Neuronal stem cell (in vitro differentiated cells): ENCODE measurements at regions not wholly inside any gene's neighbourhood (a gene's known extent, or its start where the extent isn't known, plus 50 kb on each side); places are given as distances from the start of the nearest gene placed in this dataset.

Source experiments
- DNase-seq: peaks from one replicate; pipeline ENCODE4 v3.0.0-alpha.2; 2013; ENCODE audit warnings: low spot score
- H2AFZ ChIP-seq: one replicate; pipeline ENCODE4 v1.6.1; 2013; ENCODE audit warnings: mild to moderate bottlenecking, low read length, inconsistent platforms
- H2AK5ac ChIP-seq: 2 replicates; pipeline ENCODE4 v1.6.1; 2013; ENCODE audit warnings: low read depth, mild to moderate bottlenecking, inconsistent platforms, low read length, moderate library complexity, mixed read lengths
- H2BK120ac ChIP-seq: 2 replicates; pipeline ENCODE4 v1.6.1; 2013; ENCODE audit warnings: low read depth, mild to moderate bottlenecking, inconsistent platforms, low read length, moderate library complexity, mixed read lengths
- H2BK12ac ChIP-seq: one replicate; pipeline ENCODE4 v1.6.1; 2013; ENCODE audit warnings: low read length, inconsistent platforms
- H2BK15ac ChIP-seq: 2 replicates; pipeline ENCODE4 v1.6.1; 2013; ENCODE audit warnings: mild to moderate bottlenecking, low read length, inconsistent platforms, mixed read lengths
- H2BK5ac ChIP-seq: one replicate; pipeline ENCODE4 v1.6.1; 2013; ENCODE audit warnings: inconsistent platforms, mild to moderate bottlenecking, low read length, moderate library complexity
- H3K14ac ChIP-seq: one replicate; pipeline ENCODE4 v1.6.1; 2013; ENCODE audit warnings: low read length, inconsistent platforms
- H3K18ac ChIP-seq: 2 replicates; pipeline ENCODE4 v1.6.1; 2013; ENCODE audit warnings: low read length, inconsistent platforms
- H3K23ac ChIP-seq: 2 replicates; pipeline ENCODE4 v1.6.1; 2013; ENCODE audit warnings: low read depth, mild to moderate bottlenecking, mixed read lengths, low read length, inconsistent platforms; ENCODE audit not compliant: poor library complexity
- H3K27ac ChIP-seq: replicated peaks from 3 replicates; pipeline ENCODE4 v1.5.1; 2013; ENCODE audit warnings: low read length, inconsistent platforms
- H3K27me3 ChIP-seq, 3 experiments: 2 replicates each; pipeline ENCODE4 v1.6.1; 2013; ENCODE audit warnings: low read length in 3 of 3, mild to moderate bottlenecking in 2 of 3, inconsistent platforms in 1 of 3, low read depth in 1 of 3, mixed read lengths in 1 of 3, moderate library complexity in 1 of 3; ENCODE audit not compliant: control insufficient read depth in 3 of 3, insufficient read depth in 3 of 3
- H3K36me3 ChIP-seq, 2 donors: replicated peaks in 1 of 2; 2 replicates each; pipeline ENCODE4 v1.6.1; 2013; ENCODE audit warnings: low read length in 2 of 2; ENCODE audit not compliant: control insufficient read depth in 2 of 2, insufficient read depth in 2 of 2
- H3K4ac ChIP-seq: 2 replicates; pipeline ENCODE4 v1.6.1; 2013; ENCODE audit warnings: inconsistent platforms, mild to moderate bottlenecking, low read length, moderate library complexity
- H3K4me1 ChIP-seq, 2 donors: 1 replicate in 1 of 2; 2 replicates in 1 of 2; pipeline ENCODE4 v1.6.1; 2013; ENCODE audit warnings: low read length in 2 of 2, low read depth in 1 of 2; ENCODE audit not compliant: control insufficient read depth in 2 of 2, insufficient read depth in 1 of 2
- H3K4me2 ChIP-seq: one replicate; pipeline ENCODE4 v1.6.1; 2013; ENCODE audit warnings: mild to moderate bottlenecking, low read length, inconsistent platforms; ENCODE audit not compliant: insufficient read depth, poor library complexity, severe bottlenecking
- H3K4me3 ChIP-seq, 2 donors: 2 replicates each; pipeline ENCODE4 v1.5.1; 2013; ENCODE audit warnings: low read length in 2 of 2, mild to moderate bottlenecking in 2 of 2, inconsistent platforms in 1 of 2, moderate library complexity in 1 of 2
- H3K79me1 ChIP-seq: one replicate; pipeline ENCODE4 v1.6.1; 2013; ENCODE audit warnings: low read depth, mild to moderate bottlenecking, inconsistent platforms, low read length, moderate library complexity
- H3K9ac ChIP-seq: one replicate; pipeline ENCODE4 v1.6.1; 2013; ENCODE audit warnings: mild to moderate bottlenecking, low read depth, low read length, inconsistent platforms; ENCODE audit not compliant: poor library complexity
- H3K9me3 ChIP-seq, 2 donors: replicated peaks in 1 of 2; 2 replicates each; pipeline versions ENCODE3 to v1.6.1; 2013; ENCODE audit warnings: low read length in 2 of 2, mild to moderate bottlenecking in 2 of 2, inconsistent platforms in 1 of 2, low read depth in 1 of 2, mixed read lengths in 1 of 2, moderate library complexity in 1 of 2; ENCODE audit not compliant: control insufficient read depth in 2 of 2, insufficient read depth in 1 of 2
- H4K8ac ChIP-seq: one replicate; pipeline ENCODE4 v1.6.1; 2013; ENCODE audit warnings: low read depth, mild to moderate bottlenecking, inconsistent platforms, low read length, moderate library complexity
- H4K91ac ChIP-seq: one replicate; pipeline ENCODE4 v1.6.1; 2013; ENCODE audit warnings: low read length, low read depth, mild to moderate bottlenecking, inconsistent platforms; ENCODE audit not compliant: poor library complexity
- WGBS, 2 donors: extraction: QIAGEN DNeasy Blood & Tissue Kit; methylation state at CpG; one replicate each; pipeline ENCODE4 v1.1.7; 2013; ENCODE audit warnings: missing lambda C conversion rate in 2 of 2, mixed read lengths in 1 of 2; ENCODE audit not compliant: insufficient read length in 2 of 2, insufficient replicate concordance in 1 of 2; ENCODE audit errors: extremely low coverage in 2 of 2; 5-methylcytosine and 5-hydroxymethylcytosine counted together

- WGBS, 2 donors: no CpG with 5 or more reads among the region's 2 CpGs
- H2AK5ac ChIP-seq: no peak overlapping the region
- H3K4me1 ChIP-seq: peaks cover 0 to 3% of the 10 kb centered on the region in 2 donors
- H3K9me3 ChIP-seq: peaks cover 0 to 11% of the 10 kb centered on the region in 2 donors
- no peak overlapping the region for H4K91ac ChIP-seq
- no peak overlapping the region for H2BK12ac ChIP-seq
- H3K14ac ChIP-seq: no peak overlapping the region
- no peak overlapping the region for H3K4me3 ChIP-seq
- no peak overlapping the region for H3K4me2 ChIP-seq
- H2BK120ac ChIP-seq: no peak overlapping the region
- no peak overlapping the region for H2AFZ ChIP-seq
- H4K8ac ChIP-seq: no peak overlapping the region
- H3K23ac ChIP-seq: no peak overlapping the region
- no peaks in the 10 kb centered on the region for H3K36me3 ChIP-seq
- H3K4ac ChIP-seq: no peak overlapping the region
- no peaks in the 10 kb centered on the region for H3K27me3 ChIP-seq
- H3K79me1 ChIP-seq: no peaks in the 10 kb centered on the region
- no peak for DNase-seq
- H2BK5ac ChIP-seq: no peak overlapping the region
- no peak overlapping the region for H2BK15ac ChIP-seq
- H3K9ac ChIP-seq: no peak overlapping the region
- no peak overlapping the region for H3K27ac ChIP-seq
- no peak overlapping the region for H3K18ac ChIP-seq
Measured at GRCh38 chr5:168030912-168031311, 260.5 kb upstream of the WWC1 start.

DNA sequence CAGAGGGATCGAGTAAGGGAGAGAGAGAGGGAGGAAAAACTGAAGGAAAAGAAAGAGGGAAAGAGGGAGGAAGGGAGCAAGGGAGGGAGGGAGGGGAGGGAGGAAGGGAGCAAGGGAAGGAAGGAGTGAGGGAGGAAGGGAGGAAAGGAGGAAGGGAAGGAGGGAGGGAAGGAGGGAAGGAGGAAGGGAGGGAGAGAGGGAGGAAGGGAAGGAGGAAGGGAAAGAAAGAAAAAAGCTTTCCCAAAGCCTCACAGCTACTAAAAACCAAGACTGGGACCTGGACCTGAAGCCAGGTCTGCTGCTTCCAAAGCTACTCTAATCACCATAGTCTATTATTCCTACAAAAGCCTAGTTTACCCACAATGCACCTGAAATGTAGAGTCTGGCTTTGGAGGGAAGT is 259.8 kb upstream of the WWC1 start:
- Histone ChIP-seq H3K4me2 (no peak overlapping the region), H3K14ac (no peak overlapping the region), H3K4me3 (no peak overlapping the region), H2AK5ac (no peak overlapping the region), H3K36me3 (no peaks in the 10 kb centered on the region), H4K8ac (no peak overlapping the region), H3K18ac (no peak overlapping the region), H3K79me1 (no peaks in the 10 kb centered on the region), H4K91ac (no peak overlapping the region), H3K23ac (no peak overlapping the region), H3K4ac (no peak overlapping the region), H3K9ac (no peak overlapping the region), H3K27ac (no peak overlapping the region), H3K9me3 (peaks cover 0 to 11% of the 10 kb centered on the region in 2 donors), H3K4me1 (peaks cover 0 to 3% of the 10 kb centered on the region in 2 donors), H2BK15ac (no peak overlapping the region), H2BK12ac (no peak overlapping the region), H2AFZ (no peak overlapping the region), H3K27me3 (no peaks in the 10 kb centered on the region), H2BK5ac (no peak overlapping the region), H2BK120ac (no peak overlapping the region)
- no CpG with 5 or more reads among the region's 1 CpG for WGBS, 2 donors
- no peak for DNase-seq

- no peak overlapping the region for H4K8ac ChIP-seq
- no CpG with 5 or more reads among the region's 13 CpGs for WGBS, 2 donors
- peaks cover 0 to 10% of the 10 kb centered on the region in 2 donors for H3K4me1 ChIP-seq
- H2BK12ac ChIP-seq: no peak overlapping the region
- H3K79me1 ChIP-seq: no peaks in the 10 kb centered on the region
- H3K9ac ChIP-seq: no peak overlapping the region
- no peaks in the 10 kb centered on the region for H3K36me3 ChIP-seq
- no peak overlapping the region for H2AFZ ChIP-seq
- H2BK5ac ChIP-seq: no peak overlapping the region
- no peak overlapping the region for H4K91ac ChIP-seq
- no peak overlapping the region for H3K18ac ChIP-seq
- no peak overlapping the region for H3K4me2 ChIP-seq
- H3K9me3 ChIP-seq: peaks cover 0 to 5% of the 10 kb centered on the region in 2 donors
- no peak overlapping the region for H2BK120ac ChIP-seq
- DNase-seq: no peak
- H2BK15ac ChIP-seq: no peak overlapping the region
- H3K27me3 ChIP-seq: no peaks in the 10 kb centered on the region
- H3K4ac ChIP-seq: no peak overlapping the region
- no peak overlapping the region for H3K4me3 ChIP-seq
- H3K27ac ChIP-seq: no peak overlapping the region
- no peak overlapping the region for H3K14ac ChIP-seq
- H3K23ac ChIP-seq: no peak overlapping the region
- H2AK5ac ChIP-seq: no peak overlapping the region
Measured at GRCh38 chr5:168039039-168039438, 252.4 kb upstream of the WWC1 start.

DNA sequence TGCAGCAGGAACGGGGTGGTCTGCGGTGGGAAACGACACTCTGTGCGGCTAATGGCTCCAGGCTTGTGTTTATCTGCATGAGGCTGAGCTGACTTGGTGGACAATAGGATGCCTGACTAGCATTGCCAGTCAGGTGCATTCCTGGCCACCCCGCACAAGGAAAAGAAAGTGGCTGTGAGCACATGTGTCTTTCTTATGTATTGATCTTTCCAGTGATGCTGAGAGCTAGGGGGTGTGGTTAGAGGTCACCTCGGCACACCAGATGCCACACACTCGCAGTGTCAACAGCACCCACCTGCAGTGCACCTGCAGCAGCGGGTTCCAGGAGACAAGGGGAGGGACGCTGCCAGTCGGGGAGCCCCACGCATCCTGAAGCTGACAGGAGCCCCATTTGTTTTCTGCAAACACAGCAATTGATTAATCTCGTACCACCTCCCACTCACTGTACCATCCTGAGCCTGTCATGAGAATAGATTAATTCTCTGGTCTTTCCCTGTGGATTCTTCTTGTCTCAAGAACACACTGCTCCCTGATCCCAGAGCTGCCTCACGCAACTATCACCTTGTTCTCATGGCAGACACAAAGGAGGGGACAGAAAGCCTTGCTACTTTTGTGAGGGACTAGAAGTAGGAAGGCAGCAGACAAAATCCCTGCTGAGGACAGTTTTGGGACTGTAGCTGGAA is 251.7 kb upstream of the WWC1 start:
- Histone ChIP-seq H4K91ac (no peak overlapping the region), H4K8ac (no peak overlapping the region), H3K79me1 (no peaks in the 10 kb centered on the region), H2AK5ac (no peak overlapping the region), H3K4me2 (no peak overlapping the region), H2BK5ac (no peak overlapping the region), H2BK15ac (no peak overlapping the region), H3K27me3 (no peaks in the 10 kb centered on the region), H3K36me3 (no peaks in the 10 kb centered on the region), H3K9ac (no peak overlapping the region), H3K18ac (no peak overlapping the region), H3K4me1 (peaks cover 0 to 10% of the 10 kb centered on the region in 2 donors), H2BK12ac (no peak overlapping the region), H3K14ac (no peak overlapping the region), H2BK120ac (no peak overlapping the region), H3K4me3 (peak overlapping the region in 1 of 2 donors; percentile 13), H3K9me3 (peaks cover 0 to 5% of the 10 kb centered on the region in 2 donors), H3K23ac (no peak overlapping the region), H3K4ac (no peak overlapping the region), H2AFZ (no peak overlapping the region), H3K27ac (no peak overlapping the region)
- no peak for DNase-seq
- WGBS, 2 donors: no CpG with 5 or more reads among the region's 13 CpGs
